GM23338 (cell line): ENCODE measurements at regions not wholly inside any gene's neighbourhood (a gene's known extent, or its start where the extent isn't known, plus 50 kb on each side); places are given as distances from the start of the nearest gene placed in this dataset.

Experiments
- ATAC-seq: fragments of 200-7000 bp; cut with Tn5 transposase; 3 replicates; pipeline ENCODE4 v1.9.1; 2020
- DNase-seq: peaks from one replicate; pipeline ENCODE4 v3.0.0-alpha.2; 2015; ENCODE audit warnings: low spot score
- H2AFZ ChIP-seq: fragments of 200-600 bp; sonication (generic); 2 replicates; pipeline ENCODE4 v1.8.0; 2016; ENCODE audit warnings: antibody characterized with exemption, mild to moderate bottlenecking, moderate library complexity
- H3F3A ChIP-seq: fragments of 200-600 bp; sonication (generic); replicated peaks from 2 replicates; pipeline ENCODE4 v1.8.0; 2017; ENCODE audit warnings: antibody characterized with exemption, mixed run types, low read depth
- H3K27ac ChIP-seq: fragments of 200-600 bp; sonication (generic); 2 replicates; pipeline ENCODE4 v1.6.1; 2016; ENCODE audit warnings: low read depth
- H3K27me3 ChIP-seq: fragments of 200-600 bp; sonication (generic); 2 replicates; pipeline ENCODE4 v1.8.0; 2016; ENCODE audit warnings: mild to moderate bottlenecking, mixed run types, moderate library complexity; ENCODE audit not compliant: insufficient read depth
- H3K36me3 ChIP-seq: fragments of 200-600 bp; sonication (generic); 2 replicates; pipeline ENCODE4 v1.8.0; 2016; ENCODE audit warnings: mild to moderate bottlenecking; ENCODE audit not compliant: insufficient read depth
- H3K4me1 ChIP-seq: fragments of 200-600 bp; sonication (generic); 2 replicates; pipeline ENCODE4 v1.8.0; 2016; ENCODE audit warnings: mild to moderate bottlenecking, moderate library complexity; ENCODE audit not compliant: insufficient read depth
- H3K4me2 ChIP-seq: fragments of 200-600 bp; sonication (generic); 2 replicates; pipeline ENCODE4 v1.7.1; 2017; ENCODE audit warnings: mixed run types
- H3K4me3 ChIP-seq: fragments of 200-600 bp; sonication (generic); 2 replicates; pipeline ENCODE4 v1.6.1; 2016; ENCODE audit warnings: mixed run types
- H3K79me2 ChIP-seq: fragments of 200-600 bp; sonication (generic); replicated peaks from 2 replicates; pipeline ENCODE4 v1.8.0; 2017; ENCODE audit warnings: mild to moderate bottlenecking; ENCODE audit not compliant: insufficient read depth
- H3K9me2 ChIP-seq: fragments of 200-600 bp; sonication (generic); 2 replicates; pipeline ENCODE4 v1.8.0; 2017; ENCODE audit not compliant: insufficient read depth
- H4K20me1 ChIP-seq: fragments of 200-600 bp; sonication (generic); replicated peaks from 2 replicates; pipeline ENCODE4 v1.8.0; 2017; ENCODE audit warnings: mild to moderate bottlenecking; ENCODE audit not compliant: insufficient read depth
- H3K27ac Mint-ChIP-seq: 2 replicates; pipeline ENCODE4 v1.8.0; 2020; ENCODE audit warnings: inconsistent platforms, mild to moderate bottlenecking, moderate library complexity, mixed read lengths
- H3K27me3 Mint-ChIP-seq: 3 replicates; pipeline ENCODE4 v1.8.0; 2022; ENCODE audit warnings: low read depth, mild to moderate bottlenecking, moderate library complexity, mixed read lengths, inconsistent platforms; ENCODE audit not compliant: insufficient read depth, poor library complexity
- H3K36me3 Mint-ChIP-seq: 3 replicates; pipeline ENCODE4 v1.8.0; 2021; ENCODE audit warnings: low read depth, mild to moderate bottlenecking, inconsistent platforms, moderate library complexity, mixed read lengths
- H3K4me1 Mint-ChIP-seq: 3 replicates; pipeline ENCODE4 v1.8.0; 2020; ENCODE audit warnings: mild to moderate bottlenecking, inconsistent platforms, mixed read lengths
- H3K4me3 Mint-ChIP-seq: 3 replicates; pipeline ENCODE4 v1.8.0; 2021; ENCODE audit warnings: moderate library complexity, mild to moderate bottlenecking, inconsistent platforms, mixed read lengths
- H3K9me3 Mint-ChIP-seq: 3 replicates; pipeline ENCODE4 v1.8.0; 2020; ENCODE audit warnings: moderate library complexity, mild to moderate bottlenecking, inconsistent platforms, mixed read lengths
- CREB1 ChIP-seq: fragments of 250-450 bp; sonication (Bioruptor Pico); IDR thresholded peaks from 2 replicates; pipeline ENCODE4 v1.5.0; 2020; ENCODE audit warnings: low read depth, mild to moderate bottlenecking, moderate library complexity
- EZH2phosphoT487 ChIP-seq: fragments of 200-600 bp; sonication (generic); IDR thresholded peaks from one replicate; pipeline ENCODE4 v1.8.1; 2018; ENCODE audit warnings: antibody characterized with exemption; ENCODE audit not compliant: unreplicated experiment
- JUNB ChIP-seq: IDR thresholded peaks from one replicate; pipeline ENCODE4 v1.6.1; 2016; ENCODE audit warnings: antibody characterized with exemption; ENCODE audit not compliant: unreplicated experiment
- NANOG ChIP-seq: IDR thresholded peaks from 2 replicates; pipeline ENCODE4 v1.6.1; 2016; ENCODE audit warnings: antibody characterized with exemption, borderline replicate concordance
- STAT1 ChIP-seq: IDR thresholded peaks from one replicate; pipeline ENCODE4 v1.6.1; 2016; ENCODE audit warnings: antibody characterized with exemption; ENCODE audit not compliant: unreplicated experiment
- TF ChIP-seq, protein P1 (sequence below): IDR thresholded peaks from one replicate; pipeline ENCODE4 v1.6.1; 2018; ENCODE audit warnings: antibody characterized with exemption; ENCODE audit not compliant: unreplicated experiment
- TF ChIP-seq, protein P2 (sequence below): fragments of 250-450 bp; sonication (Bioruptor Pico); IDR thresholded peaks from 2 replicates; pipeline ENCODE4 v1.5.0; 2020; ENCODE audit warnings: mild to moderate bottlenecking, moderate library complexity
- TF ChIP-seq, protein P3 (sequence below), 2 experiments: fragments of 200-600 bp in 1 of 2; sonication (generic) in 1 of 2; conservative IDR thresholded peaks; 2 replicates each; pipeline versions ENCODE4 v1.5.1 to v1.6.1; 2016 to 2017; ENCODE audit warnings: antibody characterized with exemption in 2 of 2, low read depth in 2 of 2, mild to moderate bottlenecking in 2 of 2, moderate library complexity in 1 of 2

DNA sequence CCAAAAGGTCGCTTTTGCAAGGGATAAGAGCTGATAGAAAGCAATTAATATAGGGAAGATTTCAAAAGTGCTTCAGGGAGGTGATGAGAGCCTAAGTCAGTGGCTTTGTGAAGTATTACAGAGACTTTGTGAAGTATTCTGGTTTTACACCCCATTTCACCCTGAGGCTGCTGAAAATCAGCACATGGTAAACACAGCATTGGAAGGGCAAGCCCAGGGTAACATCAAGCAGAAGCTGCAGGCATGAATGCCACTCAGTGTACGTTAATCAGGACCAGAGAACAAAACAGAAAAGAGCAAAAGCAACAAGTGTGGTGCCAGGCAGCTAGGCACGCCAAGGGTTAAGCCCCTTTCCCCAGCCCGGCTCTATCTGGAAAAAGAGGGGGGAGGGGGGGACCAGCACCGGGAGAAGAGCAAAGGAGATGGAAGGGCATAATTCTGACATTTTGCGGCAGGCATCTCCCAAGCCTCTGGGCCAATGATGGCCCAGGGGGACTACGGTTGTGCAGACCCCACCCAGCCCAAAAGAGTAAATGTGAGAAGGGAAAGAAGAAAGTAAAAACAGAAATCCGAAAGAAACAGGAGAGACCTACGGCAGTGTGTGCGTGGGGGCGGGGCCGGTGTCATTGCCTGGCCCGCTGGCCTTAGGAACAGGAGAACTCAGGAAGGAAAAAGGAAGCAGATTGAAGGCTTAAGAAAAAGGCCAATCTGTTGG is 58.9 kb downstream of the DHRS2 start:
- Histone ChIP-seq H2AFZ (peak overlapping the region; percentile 93), H3K4me1 (peaks cover 31% of the 10 kb centered on the region), H3K79me2 (no peaks in the 10 kb centered on the region), H3K36me3 (0 out of 2 replicates have a peak, but pooled peaks cover 8% of the 10 kb centered on the region), H3K4me3 (peak overlapping the region; percentile 59), H3F3A (no peaks in the 10 kb centered on the region), H3K9me2 (peaks cover 3% of the 10 kb centered on the region; the same call in 1 of the 2 replicates), H3K27me3 (no peaks in the 10 kb centered on the region), H4K20me1 (no peaks in the 10 kb centered on the region), H3K4me2 (peak overlapping the region; percentile 72), H3K27ac (peak overlapping the region; percentile 71)
- H3K4me1 Mint-ChIP-seq = peaks cover 4% of the 10 kb centered on the region; the same call in 2 of the 3 replicates
- peaks cover 3% of the 10 kb centered on the region for H3K27me3 Mint-ChIP-seq
- H3K9me3 Mint-ChIP-seq = peaks cover 22% of the 10 kb centered on the region
- no peak overlapping the region for H3K27ac Mint-ChIP-seq
- TF ChIP-seq, protein P1, sequence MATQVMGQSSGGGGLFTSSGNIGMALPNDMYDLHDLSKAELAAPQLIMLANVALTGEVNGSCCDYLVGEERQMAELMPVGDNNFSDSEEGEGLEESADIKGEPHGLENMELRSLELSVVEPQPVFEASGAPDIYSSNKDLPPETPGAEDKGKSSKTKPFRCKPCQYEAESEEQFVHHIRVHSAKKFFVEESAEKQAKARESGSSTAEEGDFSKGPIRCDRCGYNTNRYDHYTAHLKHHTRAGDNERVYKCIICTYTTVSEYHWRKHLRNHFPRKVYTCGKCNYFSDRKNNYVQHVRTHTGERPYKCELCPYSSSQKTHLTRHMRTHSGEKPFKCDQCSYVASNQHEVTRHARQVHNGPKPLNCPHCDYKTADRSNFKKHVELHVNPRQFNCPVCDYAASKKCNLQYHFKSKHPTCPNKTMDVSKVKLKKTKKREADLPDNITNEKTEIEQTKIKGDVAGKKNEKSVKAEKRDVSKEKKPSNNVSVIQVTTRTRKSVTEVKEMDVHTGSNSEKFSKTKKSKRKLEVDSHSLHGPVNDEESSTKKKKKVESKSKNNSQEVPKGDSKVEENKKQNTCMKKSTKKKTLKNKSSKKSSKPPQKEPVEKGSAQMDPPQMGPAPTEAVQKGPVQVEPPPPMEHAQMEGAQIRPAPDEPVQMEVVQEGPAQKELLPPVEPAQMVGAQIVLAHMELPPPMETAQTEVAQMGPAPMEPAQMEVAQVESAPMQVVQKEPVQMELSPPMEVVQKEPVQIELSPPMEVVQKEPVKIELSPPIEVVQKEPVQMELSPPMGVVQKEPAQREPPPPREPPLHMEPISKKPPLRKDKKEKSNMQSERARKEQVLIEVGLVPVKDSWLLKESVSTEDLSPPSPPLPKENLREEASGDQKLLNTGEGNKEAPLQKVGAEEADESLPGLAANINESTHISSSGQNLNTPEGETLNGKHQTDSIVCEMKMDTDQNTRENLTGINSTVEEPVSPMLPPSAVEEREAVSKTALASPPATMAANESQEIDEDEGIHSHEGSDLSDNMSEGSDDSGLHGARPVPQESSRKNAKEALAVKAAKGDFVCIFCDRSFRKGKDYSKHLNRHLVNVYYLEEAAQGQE = no peak
- no peak for TF ChIP-seq EZH2phosphoT487
- DNase-seq (peak; percentile 72), ATAC-seq (peak; percentile 82)
- peaks cover 19% of the 10 kb centered on the region for H3K36me3 Mint-ChIP-seq
- no peak overlapping the region for H3K4me3 Mint-ChIP-seq

GRCh38 chr14:23695664-23695999 is 59.5 kb downstream of the DHRS2 start:
- peaks cover 14% of the 10 kb centered on the region for H3K36me3 Mint-ChIP-seq
- TF ChIP-seq NANOG = no peak
- TF ChIP-seq STAT1 = no peak
- no peak for TF ChIP-seq EZH2phosphoT487
- TF ChIP-seq, protein P2, sequence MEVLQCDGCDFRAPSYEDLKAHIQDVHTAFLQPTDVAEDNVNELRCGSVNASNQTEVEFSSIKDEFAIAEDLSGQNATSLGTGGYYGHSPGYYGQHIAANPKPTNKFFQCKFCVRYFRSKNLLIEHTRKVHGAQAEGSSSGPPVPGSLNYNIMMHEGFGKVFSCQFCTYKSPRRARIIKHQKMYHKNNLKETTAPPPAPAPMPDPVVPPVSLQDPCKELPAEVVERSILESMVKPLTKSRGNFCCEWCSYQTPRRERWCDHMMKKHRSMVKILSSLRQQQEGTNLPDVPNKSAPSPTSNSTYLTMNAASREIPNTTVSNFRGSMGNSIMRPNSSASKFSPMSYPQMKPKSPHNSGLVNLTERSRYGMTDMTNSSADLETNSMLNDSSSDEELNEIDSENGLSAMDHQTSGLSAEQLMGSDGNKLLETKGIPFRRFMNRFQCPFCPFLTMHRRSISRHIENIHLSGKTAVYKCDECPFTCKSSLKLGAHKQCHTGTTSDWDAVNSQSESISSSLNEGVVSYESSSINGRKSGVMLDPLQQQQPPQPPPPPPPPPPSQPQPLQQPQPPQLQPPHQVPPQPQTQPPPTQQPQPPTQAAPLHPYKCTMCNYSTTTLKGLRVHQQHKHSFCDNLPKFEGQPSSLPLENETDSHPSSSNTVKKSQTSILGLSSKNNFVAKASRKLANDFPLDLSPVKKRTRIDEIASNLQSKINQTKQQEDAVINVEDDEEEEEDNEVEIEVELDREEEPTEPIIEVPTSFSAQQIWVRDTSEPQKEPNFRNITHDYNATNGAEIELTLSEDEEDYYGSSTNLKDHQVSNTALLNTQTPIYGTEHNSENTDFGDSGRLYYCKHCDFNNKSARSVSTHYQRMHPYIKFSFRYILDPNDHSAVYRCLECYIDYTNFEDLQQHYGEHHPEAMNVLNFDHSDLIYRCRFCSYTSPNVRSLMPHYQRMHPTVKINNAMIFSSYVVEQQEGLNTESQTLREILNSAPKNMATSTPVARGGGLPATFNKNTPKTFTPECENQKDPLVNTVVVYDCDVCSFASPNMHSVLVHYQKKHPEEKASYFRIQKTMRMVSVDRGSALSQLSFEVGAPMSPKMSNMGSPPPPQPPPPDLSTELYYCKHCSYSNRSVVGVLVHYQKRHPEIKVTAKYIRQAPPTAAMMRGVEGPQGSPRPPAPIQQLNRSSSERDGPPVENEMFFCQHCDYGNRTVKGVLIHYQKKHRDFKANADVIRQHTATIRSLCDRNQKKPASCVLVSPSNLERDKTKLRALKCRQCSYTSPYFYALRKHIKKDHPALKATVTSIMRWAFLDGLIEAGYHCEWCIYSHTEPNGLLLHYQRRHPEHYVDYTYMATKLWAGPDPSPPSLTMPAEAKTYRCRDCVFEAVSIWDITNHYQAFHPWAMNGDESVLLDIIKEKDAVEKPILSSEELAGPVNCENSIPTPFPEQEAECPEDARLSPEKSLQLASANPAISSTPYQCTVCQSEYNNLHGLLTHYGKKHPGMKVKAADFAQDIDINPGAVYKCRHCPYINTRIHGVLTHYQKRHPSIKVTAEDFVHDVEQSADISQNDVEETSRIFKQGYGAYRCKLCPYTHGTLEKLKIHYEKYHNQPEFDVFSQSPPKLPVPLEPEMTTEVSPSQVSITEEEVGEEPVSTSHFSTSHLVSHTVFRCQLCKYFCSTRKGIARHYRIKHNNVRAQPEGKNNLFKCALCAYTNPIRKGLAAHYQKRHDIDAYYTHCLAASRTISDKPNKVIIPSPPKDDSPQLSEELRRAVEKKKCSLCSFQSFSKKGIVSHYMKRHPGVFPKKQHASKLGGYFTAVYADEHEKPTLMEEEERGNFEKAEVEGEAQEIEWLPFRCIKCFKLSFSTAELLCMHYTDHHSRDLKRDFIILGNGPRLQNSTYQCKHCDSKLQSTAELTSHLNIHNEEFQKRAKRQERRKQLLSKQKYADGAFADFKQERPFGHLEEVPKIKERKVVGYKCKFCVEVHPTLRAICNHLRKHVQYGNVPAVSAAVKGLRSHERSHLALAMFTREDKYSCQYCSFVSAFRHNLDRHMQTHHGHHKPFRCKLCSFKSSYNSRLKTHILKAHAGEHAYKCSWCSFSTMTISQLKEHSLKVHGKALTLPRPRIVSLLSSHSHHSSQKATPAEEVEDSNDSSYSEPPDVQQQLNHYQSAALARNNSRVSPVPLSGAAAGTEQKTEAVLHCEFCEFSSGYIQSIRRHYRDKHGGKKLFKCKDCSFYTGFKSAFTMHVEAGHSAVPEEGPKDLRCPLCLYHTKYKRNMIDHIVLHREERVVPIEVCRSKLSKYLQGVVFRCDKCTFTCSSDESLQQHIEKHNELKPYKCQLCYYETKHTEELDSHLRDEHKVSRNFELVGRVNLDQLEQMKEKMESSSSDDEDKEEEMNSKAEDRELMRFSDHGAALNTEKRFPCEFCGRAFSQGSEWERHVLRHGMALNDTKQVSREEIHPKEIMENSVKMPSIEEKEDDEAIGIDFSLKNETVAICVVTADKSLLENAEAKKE = no peak
- TF ChIP-seq, protein P3, sequence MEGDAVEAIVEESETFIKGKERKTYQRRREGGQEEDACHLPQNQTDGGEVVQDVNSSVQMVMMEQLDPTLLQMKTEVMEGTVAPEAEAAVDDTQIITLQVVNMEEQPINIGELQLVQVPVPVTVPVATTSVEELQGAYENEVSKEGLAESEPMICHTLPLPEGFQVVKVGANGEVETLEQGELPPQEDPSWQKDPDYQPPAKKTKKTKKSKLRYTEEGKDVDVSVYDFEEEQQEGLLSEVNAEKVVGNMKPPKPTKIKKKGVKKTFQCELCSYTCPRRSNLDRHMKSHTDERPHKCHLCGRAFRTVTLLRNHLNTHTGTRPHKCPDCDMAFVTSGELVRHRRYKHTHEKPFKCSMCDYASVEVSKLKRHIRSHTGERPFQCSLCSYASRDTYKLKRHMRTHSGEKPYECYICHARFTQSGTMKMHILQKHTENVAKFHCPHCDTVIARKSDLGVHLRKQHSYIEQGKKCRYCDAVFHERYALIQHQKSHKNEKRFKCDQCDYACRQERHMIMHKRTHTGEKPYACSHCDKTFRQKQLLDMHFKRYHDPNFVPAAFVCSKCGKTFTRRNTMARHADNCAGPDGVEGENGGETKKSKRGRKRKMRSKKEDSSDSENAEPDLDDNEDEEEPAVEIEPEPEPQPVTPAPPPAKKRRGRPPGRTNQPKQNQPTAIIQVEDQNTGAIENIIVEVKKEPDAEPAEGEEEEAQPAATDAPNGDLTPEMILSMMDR (conservative IDR thresholded peaks at IDR 0.05; ENCODE audit: low read depth in 2 of 2) = no peak
- TF ChIP-seq JUNB = no peak
- TF ChIP-seq CREB1 = no peak

More at GRCh38 chr14:23695664-23695999, 59.5 kb downstream of the DHRS2 start:
- no peaks in the 10 kb centered on the region for H3F3A ChIP-seq
- H3K36me3 ChIP-seq = 0 out of 2 replicates have a peak, but pooled peaks cover 5% of the 10 kb centered on the region
- peak overlapping the region; percentile 72 for H3K4me2 ChIP-seq
- peaks cover 21% of the 10 kb centered on the region for H3K9me3 Mint-ChIP-seq
- H4K20me1 ChIP-seq = no peaks in the 10 kb centered on the region
- H3K9me2 ChIP-seq = peaks cover 3% of the 10 kb centered on the region; the same call in 1 of the 2 replicates
- H3K4me1 Mint-ChIP-seq = peaks cover 4% of the 10 kb centered on the region; the same call in 2 of the 3 replicates
- H3K27me3 ChIP-seq = no peaks in the 10 kb centered on the region
- H3K27ac Mint-ChIP-seq = no peak overlapping the region
- no peak overlapping the region for H3K4me3 Mint-ChIP-seq
- H3K27ac ChIP-seq = no peak overlapping the region
- peaks cover 31% of the 10 kb centered on the region for H3K4me1 ChIP-seq
- peak; percentile 5; the same call in 1 of the 3 replicates for ATAC-seq
- H3K27me3 Mint-ChIP-seq = peaks cover 3% of the 10 kb centered on the region
- H3K4me3 ChIP-seq = peak overlapping the region; percentile 59
- peak overlapping the region; percentile 93 for H2AFZ ChIP-seq
- peak; percentile 11 for DNase-seq
- H3K79me2 ChIP-seq = no peaks in the 10 kb centered on the region
